Spleen (tissue), 11 donors: ENCODE measurements at regions not wholly inside any gene's neighbourhood (a gene's known extent, or its start where the extent isn't known, plus 50 kb on each side); places are given as distances from the start of the nearest gene placed in this dataset.

Experiments used
- DNase-seq: peaks from one replicate; pipeline ENCODE4 v3.0.0-alpha.2; 2020
- H3K27ac ChIP-seq, 8 donors: fragments of 200-600 bp; sonication (generic) in 7 of 8; 1 replicate in 4 of 8; 2 replicates in 4 of 8; pipeline versions ENCODE4 v1.5.0 to v1.8.0; 2016 to 2021; ENCODE audit warnings: inconsistent platforms in 4 of 8, mild to moderate bottlenecking in 4 of 8, moderate library complexity in 1 of 8
- H3K27me3 ChIP-seq, 7 donors: fragments of 200-600 bp; sonication (generic) in 6 of 7; replicated peaks in 1 of 7; 1 replicate in 4 of 7; 2 replicates in 3 of 7; pipeline versions ENCODE4 v1.5.0 to v1.8.0; 2016 to 2021; ENCODE audit warnings: inconsistent platforms in 3 of 7, mild to moderate bottlenecking in 1 of 7
- H3K36me3 ChIP-seq, 6 donors: fragments of 200-600 bp; sonication (generic) in 5 of 6; 1 replicate in 4 of 6; 2 replicates in 2 of 6; pipeline versions ENCODE4 v1.5.0 to v1.8.0; 2016 to 2021; ENCODE audit warnings: inconsistent platforms in 2 of 6
- H3K4me1 ChIP-seq, 6 donors: fragments of 200-600 bp; sonication (generic) in 5 of 6; 1 replicate in 3 of 6; 2 replicates in 3 of 6; pipeline versions ENCODE4 v1.5.0 to v1.8.0; 2016 to 2021; ENCODE audit warnings: inconsistent platforms in 3 of 6
- H3K4me3 ChIP-seq, 8 donors: fragments of 200-600 bp; sonication (generic) in 7 of 8; 1 replicate in 4 of 8; 2 replicates in 4 of 8; pipeline versions ENCODE4 v1.5.0 to v1.8.0; 2016 to 2021; ENCODE audit warnings: inconsistent platforms in 4 of 8, mild to moderate bottlenecking in 4 of 8, moderate library complexity in 2 of 8
- H3K9me3 ChIP-seq, 8 donors: fragments of 200-600 bp; sonication (generic) in 7 of 8; 1 replicate in 4 of 8; 2 replicates in 4 of 8; pipeline versions ENCODE4 v1.5.0 to v1.8.0; 2016 to 2021; ENCODE audit warnings: inconsistent platforms in 4 of 8
- CTCF ChIP-seq, 11 experiments: fragments of 200-600 bp in 7 of 11; fragments of 450-650 bp in 4 of 11; sonication (generic) in 4 of 11; IDR thresholded peaks in 8 of 11; conservative IDR thresholded peaks in 3 of 11; 1 replicate in 7 of 11; 2 replicates in 4 of 11; pipeline versions ENCODE4 v1.4.0 to v1.8.0; 2016 to 2021; ENCODE audit warnings: antibody characterized with exemption in 11 of 11, inconsistent platforms in 4 of 11, mild to moderate bottlenecking in 1 of 11
- POLR2A ChIP-seq, 3 donors: fragments of 450-650 bp; IDR thresholded peaks; one replicate each; pipeline ENCODE4 v1.5.1; 2017; ENCODE audit warnings: antibody characterized with exemption in 3 of 3, mild to moderate bottlenecking in 1 of 3
- POLR2AphosphoS5 ChIP-seq, 3 donors: sonication (generic); formaldehyde crosslinking; IDR thresholded peaks; one replicate each; pipeline ENCODE4 v1.5.1; 2017; ENCODE audit warnings: antibody characterized with exemption in 3 of 3
- WGBS, 5 donors: extraction: QIAGEN DNeasy Blood & Tissue Kit in 3 of 5; methylation state at CpG; one replicate each; pipeline versions ENCODE4 v1.1.5 to v1.1.7; 2013 to 2018; 5-methylcytosine and 5-hydroxymethylcytosine counted together
- intact Hi-C: fragments of 100-400 bp; cut with DNase I; formaldehyde crosslinking; loops from one replicate; pipeline ENCODE4 v1.15.0; 2023; ENCODE audit warnings: low total_unique reads
- donor health status: healthy with polysubstance abuse.
- donor health status: DM: no; HTN: no; CAD: no; lungs with moderate emphysema.
- donor health status: DM: no; HTN: no; CAD: no.
- donor health status: Bipolar disorder and iron deficiency.
- donor health status: healthy.
- donor health status: DM: no; HTN: no; CAD: no.
- donor health status: DM: yes; HTN: yes; CAD: no.

- TF ChIP-seq POLR2AphosphoS5 (IDR thresholded peaks at IDR 0.05) (no peak), CTCF (IDR thresholded peaks at IDR 0.05 in 8 of 11, conservative IDR thresholded peaks at IDR 0.05 in 3 of 11) (no peak), POLR2A (IDR thresholded peaks at IDR 0.05) (no peak)
- DNase-seq: no peak
- Histone ChIP-seq H3K9me3 (peaks cover 0 to 4% (median 0%) of the 10 kb centered on the region in 8 donors), H3K36me3 (no peaks in the 10 kb centered on the region), H3K27me3 (peaks cover 0 to 35% (median 3%) of the 10 kb centered on the region in 7 donors), H3K4me3 (no peak overlapping the region), H3K4me1 (no peaks in the 10 kb centered on the region), H3K27ac (no peak overlapping the region)
- WGBS, 5 donors: 33 to 58% (median 49%) methylated on average over 2 of the region's 2 CpGs
- intact Hi-C loops: no loop called here
These were observed 227.6 kb upstream of the WSB1 start for GRCh38 chr17:27066315-27066714.

GRCh38 chr17:27069842-27070508 lies 223.9 kb upstream of the WSB1 start:
- H3K27ac ChIP-seq: no peak overlapping the region
- H3K4me3 ChIP-seq: no peak overlapping the region
- DNase-seq: no peak
- H3K36me3 ChIP-seq: no peaks in the 10 kb centered on the region
- H3K9me3 ChIP-seq: peaks cover 0 to 4% (median 0%) of the 10 kb centered on the region in 8 donors
- no peak for TF ChIP-seq POLR2A (IDR thresholded peaks at IDR 0.05)
- TF ChIP-seq CTCF (IDR thresholded peaks at IDR 0.05 in 8 of 11, conservative IDR thresholded peaks at IDR 0.05 in 3 of 11): no peak
- no peak for TF ChIP-seq POLR2AphosphoS5 (IDR thresholded peaks at IDR 0.05)
- peaks cover 0 to 14% (median 0%) of the 10 kb centered on the region in 7 donors for H3K27me3 ChIP-seq
- intact Hi-C loops: no loop called here
- no peaks in the 10 kb centered on the region for H3K4me1 ChIP-seq

- Histone ChIP-seq H3K4me3 (no peak overlapping the region), H3K4me1 (no peaks in the 10 kb centered on the region), H3K27me3 (peaks cover 0 to 14% (median 0%) of the 10 kb centered on the region in 7 donors), H3K36me3 (no peaks in the 10 kb centered on the region), H3K9me3 (peaks cover 0 to 4% (median 0%) of the 10 kb centered on the region in 8 donors), H3K27ac (no peak overlapping the region)
- WGBS, 5 donors: 69 to 80% (median 75%) methylated on average over 1 of the region's 1 CpG
- no peak for DNase-seq
- intact Hi-C loops: no loop called here
- TF ChIP-seq CTCF (IDR thresholded peaks at IDR 0.05 in 8 of 11, conservative IDR thresholded peaks at IDR 0.05 in 3 of 11) (no peak), POLR2AphosphoS5 (IDR thresholded peaks at IDR 0.05) (no peak), POLR2A (IDR thresholded peaks at IDR 0.05) (no peak)
These were observed 223.1 kb upstream of the WSB1 start for GRCh38 chr17:27070836-27071235.

GRCh38 chr17:27072885-27073284 lies 221.0 kb upstream of the WSB1 start:
- WGBS, 5 donors: 41 to 60% (median 53%) methylated on average over 3 of the region's 3 CpGs
- intact Hi-C loops: no loop called here
- Histone ChIP-seq H3K36me3 (no peaks in the 10 kb centered on the region), H3K4me3 (no peak overlapping the region), H3K27me3 (peaks cover 0 to 11% (median 0%) of the 10 kb centered on the region in 7 donors), H3K4me1 (no peaks in the 10 kb centered on the region), H3K9me3 (peaks cover 0 to 4% (median 0%) of the 10 kb centered on the region in 8 donors), H3K27ac (no peak overlapping the region)
- TF ChIP-seq POLR2AphosphoS5 (IDR thresholded peaks at IDR 0.05) (no peak), POLR2A (IDR thresholded peaks at IDR 0.05) (no peak), CTCF (IDR thresholded peaks at IDR 0.05 in 8 of 11, conservative IDR thresholded peaks at IDR 0.05 in 3 of 11) (no peak)
- no peak for DNase-seq
